NCI-H510A (cell line): ENCODE measurements at regions not wholly inside any gene's neighbourhood (a gene's known extent, or its start where the extent isn't known, plus 50 kb on each side); places are given as distances from the start of the nearest gene placed in this dataset.
A peak's percentile ranks its signal among the peaks of the same experiment; 100 is the strongest.
"Not testable (repeated sequence)": the region's sequence is repeated elsewhere in the genome, so short reads cannot be mapped to it uniquely, and the experiment has no call there.

Experiments used
- DNase-seq: peaks from one replicate; lab custom pipeline; 2025; lab: John Stamatoyannopoulos, UW

- DNase-seq: no peak
Measured at GRCh38 chr20:11174861-11175260, 501.1 kb upstream of the JAG1 start.

GRCh38 chr20:11176431-11176830 is 502.6 kb upstream of the JAG1 start:
- no peak for DNase-seq

- no peak for DNase-seq
Measured at GRCh38 chr20:11178946-11179654, 505.3 kb upstream of the JAG1 start.

DNA sequence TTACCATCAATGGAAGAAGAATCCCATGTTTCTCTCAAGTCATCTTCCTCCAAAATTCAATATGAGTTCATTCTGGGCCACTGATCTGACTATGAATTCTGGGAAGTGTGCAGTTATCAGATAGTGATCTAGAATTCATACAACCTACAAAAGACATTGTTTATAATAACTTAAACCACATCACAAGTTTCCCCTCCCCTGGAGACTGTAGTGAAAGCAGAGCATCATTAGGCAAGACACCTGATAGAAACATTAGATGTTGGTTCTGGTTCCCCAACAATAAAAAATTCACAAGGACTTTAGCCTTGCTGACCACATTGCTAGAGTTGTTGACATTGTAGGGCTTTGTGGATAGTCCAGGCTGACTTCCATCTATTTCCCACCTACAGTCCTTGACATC is 506.4 kb upstream of the JAG1 start:
- no peak for DNase-seq

DNA sequence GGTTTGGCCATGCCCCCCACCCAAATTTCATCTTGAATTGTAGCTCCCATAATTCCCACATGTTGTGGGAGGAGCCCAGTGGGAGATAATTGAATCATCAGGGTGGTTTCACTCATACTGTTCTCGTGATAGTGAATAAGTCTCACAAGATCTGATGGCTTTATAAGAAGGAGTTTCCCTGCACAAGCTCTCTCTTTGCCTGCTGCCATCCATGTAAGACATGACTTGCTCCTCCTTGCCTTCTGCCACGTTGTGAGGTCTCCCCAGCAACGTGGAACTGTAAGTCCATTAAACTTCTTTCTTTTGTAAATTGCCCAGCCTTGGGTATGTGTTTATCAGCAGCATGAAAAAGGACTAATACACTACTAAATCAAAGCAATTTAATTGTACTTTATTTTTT is 507.3 kb upstream of the JAG1 start:
- not testable (repeated sequence) for DNase-seq

DNA sequence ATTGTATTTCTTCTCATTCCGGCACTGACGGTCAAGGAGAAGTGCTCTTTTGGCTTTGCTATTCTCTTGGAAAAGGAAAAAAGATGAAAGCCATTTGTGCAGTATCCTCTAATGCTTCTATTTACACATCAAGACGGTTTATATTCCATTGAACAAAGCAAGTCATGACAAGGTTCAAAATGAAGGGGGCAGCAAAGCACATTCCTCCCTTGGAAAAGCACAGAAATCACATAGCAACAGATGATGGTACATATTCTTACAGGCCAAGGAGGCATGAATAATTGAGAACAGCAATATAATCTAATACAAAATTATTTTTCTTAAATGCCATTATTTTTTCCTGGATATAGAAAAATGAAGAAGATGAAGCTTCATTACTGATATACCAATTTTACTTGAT is 508.2 kb upstream of the JAG1 start:
- DNase-seq: no peak

- no peak for DNase-seq
Measured at GRCh38 chr20:11182720-11183119, 508.9 kb upstream of the JAG1 start.

DNA sequence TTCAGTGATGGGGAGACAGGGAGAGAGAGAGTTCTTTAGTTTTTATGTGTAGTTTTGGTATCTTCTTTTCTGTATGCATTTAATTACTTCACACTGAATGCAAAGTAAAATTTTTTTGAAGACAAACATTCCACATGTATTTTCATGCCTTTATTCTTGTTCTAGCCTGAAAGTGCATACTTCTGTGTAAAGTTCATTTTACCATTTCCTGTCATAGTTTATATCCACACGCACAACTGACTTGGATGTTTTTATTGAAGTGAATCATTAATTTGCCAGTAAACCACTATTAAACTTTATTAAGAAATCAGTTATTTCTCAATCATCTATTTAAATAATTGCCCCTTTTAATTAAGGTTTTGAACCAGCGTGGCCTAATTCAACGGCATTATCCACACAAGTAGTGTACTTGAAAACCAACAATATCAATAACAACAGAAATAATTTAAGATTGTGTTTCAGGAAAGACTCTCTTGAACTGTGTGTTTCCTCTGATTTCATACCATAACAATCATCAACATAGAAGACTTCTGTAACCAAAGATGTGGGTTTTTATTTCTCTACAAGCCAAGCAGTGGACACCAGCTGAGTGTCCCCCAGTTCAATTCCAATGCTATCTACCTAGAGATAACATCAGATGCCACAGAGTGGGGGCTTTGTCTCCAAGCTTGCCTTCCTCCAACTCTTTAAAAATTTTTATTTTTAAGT is 512.7 kb upstream of the JAG1 start:
- DNase-seq: no peak

GRCh38 chr20:11188843-11189603 is 515.2 kb upstream of the JAG1 start:
- DNase-seq: no peak

DNA sequence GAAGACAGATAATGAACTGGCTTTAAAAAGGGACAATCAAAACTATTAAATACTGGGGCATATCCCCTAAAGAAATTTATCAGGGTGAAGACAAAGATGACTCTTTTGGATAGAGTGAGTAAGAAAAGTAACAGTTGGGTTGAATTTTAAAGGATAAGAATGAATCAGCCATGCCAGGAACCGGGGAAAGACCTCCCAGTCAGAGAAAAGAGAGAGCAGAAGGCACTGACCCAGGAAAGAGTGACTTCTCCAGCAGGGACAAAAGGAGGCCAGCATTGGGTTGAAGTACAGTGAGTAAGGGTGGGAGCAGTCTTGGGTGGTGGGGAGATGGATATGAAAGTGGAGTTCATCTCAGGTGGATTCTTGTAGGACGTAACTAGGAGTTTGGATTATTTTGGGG is 516.9 kb upstream of the JAG1 start:
- no peak for DNase-seq

- DNase-seq: no peak
Measured at GRCh38 chr20:11192106-11192505, 518.3 kb upstream of the JAG1 start.

GRCh38 chr20:11193241-11193640 is 519.4 kb upstream of the JAG1 start:
- DNase-seq: no peak

DNA sequence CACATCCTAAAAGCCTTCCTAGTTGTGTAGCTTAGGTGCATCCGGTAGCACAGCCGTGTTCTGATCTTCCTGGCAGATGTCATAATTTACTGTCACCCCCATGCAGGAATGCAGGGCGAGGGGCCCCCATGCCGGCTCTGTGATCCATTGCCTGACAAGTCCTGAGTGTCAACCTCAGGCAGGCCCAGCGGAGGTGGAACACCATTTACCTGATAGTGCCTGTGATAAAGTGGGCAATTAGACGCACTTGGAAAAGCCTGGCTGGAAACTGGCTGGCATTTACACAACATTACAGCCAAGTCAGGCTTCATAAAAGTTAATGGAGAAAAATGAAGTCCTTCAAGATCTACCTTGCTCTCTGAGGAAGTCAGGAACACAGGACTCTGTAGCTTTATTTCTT is 521.4 kb upstream of the JAG1 start:
- DNase-seq: peak; percentile 16

GRCh38 chr20:11195899-11196558 is 522.2 kb upstream of the JAG1 start:
- peak; percentile 4 for DNase-seq

DNA sequence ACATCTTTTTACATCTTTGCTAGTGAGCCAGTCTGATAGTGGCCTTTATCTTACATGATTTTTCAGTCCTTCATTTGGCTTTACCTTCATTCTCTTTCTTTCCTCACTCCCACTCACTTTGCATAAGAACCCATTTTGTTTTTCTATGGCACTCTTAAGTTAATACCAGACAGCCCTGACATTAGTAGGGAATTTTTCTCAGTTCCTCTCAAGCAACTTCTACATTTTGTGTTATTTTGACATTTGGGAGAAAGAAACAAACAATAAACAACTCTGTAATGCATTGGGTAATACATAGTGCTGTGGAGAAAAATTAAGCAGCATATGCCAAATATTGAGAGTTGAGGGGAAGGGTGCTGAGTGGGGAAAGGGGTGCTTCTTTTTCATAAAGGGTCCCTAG is 524.1 kb upstream of the JAG1 start:
- no peak for DNase-seq

DNA sequence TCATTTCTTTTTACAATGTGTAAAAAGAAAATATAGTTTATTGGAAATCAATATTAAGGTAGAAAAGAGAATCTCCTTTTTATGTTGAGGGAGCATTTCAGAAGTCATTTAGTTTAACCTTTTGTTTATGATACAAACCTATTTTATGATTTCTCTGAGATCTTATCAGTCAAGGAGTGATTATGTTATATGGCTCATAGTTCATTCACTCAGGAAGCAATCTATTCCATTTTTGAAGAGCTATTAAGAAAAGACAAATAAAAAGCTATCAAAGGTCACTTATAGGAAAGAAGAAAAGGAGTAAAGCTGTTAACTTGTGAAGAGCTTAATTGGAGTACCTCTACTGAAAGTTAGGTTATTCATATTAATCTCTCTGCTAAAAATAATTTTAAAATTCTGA is 526.6 kb upstream of the JAG1 start:
- no peak for DNase-seq

DNA sequence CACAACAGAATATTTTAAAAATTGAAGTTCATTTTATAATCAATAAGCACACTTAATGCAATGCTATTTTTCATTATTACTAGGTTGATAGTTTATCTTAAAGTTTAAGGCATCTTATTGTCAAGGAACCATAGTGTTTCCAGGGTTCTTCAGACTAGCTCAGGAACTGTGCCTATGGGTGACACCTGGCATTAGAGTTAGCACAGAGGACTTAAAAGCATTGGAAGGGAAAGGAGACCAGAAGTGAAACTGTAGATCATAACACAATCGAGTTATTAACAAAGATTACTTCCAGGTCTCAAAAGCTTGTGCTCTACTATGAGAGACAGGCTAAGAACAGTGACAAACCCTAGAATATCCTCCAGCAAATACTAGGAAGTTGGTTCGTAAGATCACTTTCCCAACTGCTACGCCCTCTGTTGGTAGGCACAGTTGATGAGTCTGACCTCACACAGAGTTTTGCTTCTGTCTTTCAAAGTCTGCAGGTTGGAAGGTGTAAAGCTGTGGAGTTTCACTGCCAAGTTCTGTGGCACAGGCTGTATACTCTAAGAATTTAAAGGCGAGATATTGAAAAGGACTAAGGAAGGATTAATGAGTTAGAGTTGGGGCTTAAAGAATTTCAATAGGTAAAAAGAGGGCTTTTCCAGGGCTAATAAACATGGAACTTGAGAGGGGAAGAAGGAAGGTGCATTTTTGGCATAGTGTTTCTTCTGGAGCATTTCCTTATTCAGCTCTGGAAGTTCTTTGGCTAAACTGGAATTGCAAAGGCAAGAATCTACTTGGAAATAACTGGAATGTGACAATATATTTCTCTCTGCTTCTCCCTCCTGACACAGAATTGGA is 531.3 kb upstream of the JAG1 start:
- DNase-seq: peak; percentile 9

DNA sequence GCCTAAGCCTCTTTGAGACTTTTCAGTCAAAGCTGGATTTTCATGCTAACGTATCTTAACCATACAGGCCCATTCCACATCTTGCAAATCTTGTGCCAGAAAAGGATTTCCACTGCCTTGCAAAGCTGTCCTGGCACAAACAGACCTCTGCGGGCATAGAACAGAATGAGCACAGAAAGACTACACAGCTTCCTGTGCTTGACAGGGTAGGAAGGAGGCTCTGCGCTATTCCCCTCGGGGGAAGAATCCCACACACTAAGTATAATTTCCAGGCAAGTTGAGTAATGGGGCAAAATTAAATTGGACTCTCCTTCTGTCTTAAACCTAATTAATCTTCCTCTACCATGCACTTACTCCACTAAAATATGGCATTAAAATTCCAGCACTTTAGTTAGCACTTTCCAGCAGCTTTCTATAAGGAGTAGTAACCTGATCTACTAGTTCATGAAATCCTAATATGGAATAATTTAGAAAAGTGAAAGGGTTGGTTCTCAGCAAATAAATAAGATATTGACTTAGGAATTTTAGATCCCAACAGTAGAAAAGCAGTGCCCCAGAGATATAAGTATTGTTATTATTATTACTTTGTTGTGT is 532.1 kb upstream of the JAG1 start:
- no peak for DNase-seq

DNA sequence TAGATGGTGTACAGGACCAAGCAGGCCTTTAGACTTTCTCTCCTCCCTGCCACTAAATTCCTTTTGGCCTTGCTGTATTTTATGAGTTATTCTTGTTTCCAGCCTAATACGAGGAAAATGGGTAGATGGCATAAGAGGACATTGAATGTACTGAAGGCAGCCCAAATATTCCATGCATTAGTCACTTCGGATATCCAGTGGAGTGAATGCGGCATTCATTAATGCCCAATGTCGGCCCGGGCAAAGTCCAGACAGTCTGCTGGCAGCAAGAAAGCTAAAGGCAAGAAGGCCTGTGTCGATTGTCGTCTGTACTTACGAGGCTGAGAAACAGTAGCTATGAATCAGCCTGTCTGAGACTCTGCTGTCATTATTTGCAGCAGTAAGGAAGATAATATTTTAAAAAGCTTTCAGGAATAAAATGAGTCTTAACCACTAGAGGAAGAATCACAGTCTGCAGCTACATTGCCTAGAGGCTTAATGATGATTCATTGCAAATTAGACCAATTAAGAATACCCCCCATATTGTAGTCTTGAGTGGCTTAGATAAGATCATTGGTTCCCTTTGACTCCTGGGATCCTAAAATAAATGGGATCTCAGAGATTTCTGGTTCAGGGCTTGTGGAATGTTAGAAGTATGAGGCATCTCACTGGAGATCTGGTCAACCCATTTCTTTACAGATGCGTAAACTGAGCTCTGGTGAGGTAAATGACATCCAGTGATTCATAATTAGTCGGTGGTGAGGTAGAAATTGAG is 534.1 kb upstream of the JAG1 start:
- no peak for DNase-seq

GRCh38 chr20:11210611-11211010 is 536.8 kb upstream of the JAG1 start:
- no peak for DNase-seq

- no peak for DNase-seq
Measured at GRCh38 chr20:11212272-11212671, 538.5 kb upstream of the JAG1 start.
